Heart right ventricle (tissue), 16 donors: ENCODE measurements at regions not wholly inside any gene's neighbourhood (a gene's known extent, or its start where the extent isn't known, plus 50 kb on each side); places are given as distances from the start of the nearest gene placed in this dataset.

Experiments used
- ATAC-seq, 8 donors: fragments of 200-7000 bp; cut with Tn5 transposase; one replicate each; pipeline ENCODE4 v1.9.1; 2020; ENCODE audit warnings: mild to moderate bottlenecking in 8 of 8, moderate library complexity in 8 of 8, moderate number of reproducible peaks in 1 of 8
- DNase-seq, 2 donors: peaks; one replicate each; pipeline ENCODE4 v3.0.0-alpha.2; 2020
- H3K27ac ChIP-seq, 10 donors: fragments of 200-600 bp; sonication (generic) in 2 of 10; one replicate each; pipeline versions ENCODE4 v1.5.0 to v1.8.0; 2020 to 2022; ENCODE audit warnings: mild to moderate bottlenecking in 3 of 10
- H3K27me3 ChIP-seq, 7 donors: fragments of 200-600 bp; one replicate each; pipeline ENCODE4 v1.8.0; 2021 to 2022; ENCODE audit warnings: mild to moderate bottlenecking in 2 of 7
- H3K36me3 ChIP-seq, 9 donors: fragments of 200-600 bp; sonication (generic) in 1 of 9; one replicate each; pipeline versions ENCODE4 v1.5.0 to v1.8.0; 2020 to 2022; ENCODE audit warnings: mild to moderate bottlenecking in 2 of 9
- H3K4me1 ChIP-seq, 9 donors: fragments of 200-600 bp; sonication (generic) in 1 of 9; one replicate each; pipeline versions ENCODE4 v1.5.0 to v1.8.0; 2020 to 2022; ENCODE audit warnings: mild to moderate bottlenecking in 4 of 9
- H3K4me3 ChIP-seq, 10 donors: fragments of 200-600 bp; sonication (generic) in 2 of 10; one replicate each; pipeline versions ENCODE4 v1.5.0 to v1.8.0; 2020 to 2022; ENCODE audit warnings: mild to moderate bottlenecking in 7 of 10, moderate library complexity in 2 of 10
- H3K9me3 ChIP-seq, 11 donors: fragments of 200-600 bp in 10 of 11; sonication (generic) in 2 of 11; one replicate each; pipeline versions ENCODE4 v1.5.0 to v1.8.0; 2013 to 2022; ENCODE audit warnings: mild to moderate bottlenecking in 2 of 11, control low read depth in 1 of 11, moderate library complexity in 1 of 11
- WGBS, 2 donors: extraction: QIAGEN DNeasy Blood & Tissue Kit; methylation state at CpG; one replicate each; pipeline ENCODE4 v1.1.7; 2013; ENCODE audit warnings: inconsistent platforms in 1 of 2; 5-methylcytosine and 5-hydroxymethylcytosine counted together
- intact Hi-C, 10 donors: fragments of 100-400 bp; cut with DNase I; formaldehyde crosslinking; loops; one replicate each; pipeline versions ENCODE4 v1.11.1 to v1.14.2; 2022
- TF ChIP-seq, protein P1 (sequence below), 9 donors: fragments of 200-600 bp; sonication (generic) in 2 of 9; IDR thresholded peaks; one replicate each; pipeline versions ENCODE4 v1.5.0 to v1.8.0; 2021 to 2022; ENCODE audit warnings: antibody characterized with exemption in 9 of 9, mild to moderate bottlenecking in 5 of 9, moderate library complexity in 1 of 9
- donor health status: Arrhythmogenic right ventricular cardiomyopathy.
- donor health status: ischemic (EF 13 %, LVEDD 7.1; RV severe dilation, severe dysfunction).
- donor health status: healthy with polysubstance abuse.
- donor health status: DM: no; HTN: yes; CAD: no.
- donor health status: DM: no; HTN: no; CAD: no.
- donor health status: ischemic (EF 25% LVEDD 6.9; RV normal size, moderate dysfunction).
- donor health status: ischemic (EF 25% LVEDD 5.7; RV mildly dilated, moderate dysfunction).
- donor health status: healthy.
- donor health status: DM: yes; HTN: yes; CAD: no.
- donor health status: Ischemic cardiomyopathy.
- donor health status: ischemic (EF 35%, LVEDD 5.7; RV mildly dilated, moderate dysfunction).
- donor health status: nonischemic (EF 11% LVEDD 7.7; RV severe dilation, severe dysfunction).
- donor health status: DM: yes; HTN: yes; CAD: no.
- donor health status: PGD.
- donor health status: ischemic (EF 29% LVEDD 5.4; RV normal size, mild dysfunction).
- donor health status: nonischemic (EF 23%, LVEDD 6.1; RV moderate dilation, normal function).

DNA sequence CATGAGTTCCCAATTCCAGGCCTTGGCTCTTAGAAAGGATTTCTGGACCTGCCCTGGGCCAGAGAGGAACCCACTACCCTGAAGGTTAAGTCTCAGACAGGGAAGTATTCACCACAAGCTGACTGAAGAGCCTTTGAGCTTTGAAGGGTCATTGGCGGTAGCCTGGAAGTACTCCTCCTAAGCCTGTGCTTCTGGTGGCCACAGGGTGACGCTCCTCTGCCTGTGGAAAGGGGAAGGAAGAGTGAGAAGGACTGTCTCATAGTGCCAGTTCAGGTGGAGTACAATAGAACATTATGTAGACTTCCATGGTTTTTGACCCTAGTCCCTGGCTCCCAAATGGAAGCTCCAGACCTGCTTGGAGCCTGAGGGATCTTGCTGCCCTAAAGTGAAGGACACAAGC, 1233.2 kb upstream of the CDH6 start:
- Histone ChIP-seq H3K27ac (no peak overlapping the region), H3K4me3 (no peak overlapping the region), H3K9me3 (peaks cover 0 to 51% (median 0%) of the 10 kb centered on the region in 11 donors), H3K4me1 (no peaks in the 10 kb centered on the region), H3K36me3 (no peaks in the 10 kb centered on the region), H3K27me3 (no peaks in the 10 kb centered on the region)
- no peak for ATAC-seq
- 55 to 66% methylated on average over 2 of the region's 2 CpGs for WGBS, 2 donors
- TF ChIP-seq, protein P1, sequence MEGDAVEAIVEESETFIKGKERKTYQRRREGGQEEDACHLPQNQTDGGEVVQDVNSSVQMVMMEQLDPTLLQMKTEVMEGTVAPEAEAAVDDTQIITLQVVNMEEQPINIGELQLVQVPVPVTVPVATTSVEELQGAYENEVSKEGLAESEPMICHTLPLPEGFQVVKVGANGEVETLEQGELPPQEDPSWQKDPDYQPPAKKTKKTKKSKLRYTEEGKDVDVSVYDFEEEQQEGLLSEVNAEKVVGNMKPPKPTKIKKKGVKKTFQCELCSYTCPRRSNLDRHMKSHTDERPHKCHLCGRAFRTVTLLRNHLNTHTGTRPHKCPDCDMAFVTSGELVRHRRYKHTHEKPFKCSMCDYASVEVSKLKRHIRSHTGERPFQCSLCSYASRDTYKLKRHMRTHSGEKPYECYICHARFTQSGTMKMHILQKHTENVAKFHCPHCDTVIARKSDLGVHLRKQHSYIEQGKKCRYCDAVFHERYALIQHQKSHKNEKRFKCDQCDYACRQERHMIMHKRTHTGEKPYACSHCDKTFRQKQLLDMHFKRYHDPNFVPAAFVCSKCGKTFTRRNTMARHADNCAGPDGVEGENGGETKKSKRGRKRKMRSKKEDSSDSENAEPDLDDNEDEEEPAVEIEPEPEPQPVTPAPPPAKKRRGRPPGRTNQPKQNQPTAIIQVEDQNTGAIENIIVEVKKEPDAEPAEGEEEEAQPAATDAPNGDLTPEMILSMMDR (IDR thresholded peaks at IDR 0.05), result no peak
- DNase-seq, result no peak
- intact Hi-C loops, result no loop called here

DNA sequence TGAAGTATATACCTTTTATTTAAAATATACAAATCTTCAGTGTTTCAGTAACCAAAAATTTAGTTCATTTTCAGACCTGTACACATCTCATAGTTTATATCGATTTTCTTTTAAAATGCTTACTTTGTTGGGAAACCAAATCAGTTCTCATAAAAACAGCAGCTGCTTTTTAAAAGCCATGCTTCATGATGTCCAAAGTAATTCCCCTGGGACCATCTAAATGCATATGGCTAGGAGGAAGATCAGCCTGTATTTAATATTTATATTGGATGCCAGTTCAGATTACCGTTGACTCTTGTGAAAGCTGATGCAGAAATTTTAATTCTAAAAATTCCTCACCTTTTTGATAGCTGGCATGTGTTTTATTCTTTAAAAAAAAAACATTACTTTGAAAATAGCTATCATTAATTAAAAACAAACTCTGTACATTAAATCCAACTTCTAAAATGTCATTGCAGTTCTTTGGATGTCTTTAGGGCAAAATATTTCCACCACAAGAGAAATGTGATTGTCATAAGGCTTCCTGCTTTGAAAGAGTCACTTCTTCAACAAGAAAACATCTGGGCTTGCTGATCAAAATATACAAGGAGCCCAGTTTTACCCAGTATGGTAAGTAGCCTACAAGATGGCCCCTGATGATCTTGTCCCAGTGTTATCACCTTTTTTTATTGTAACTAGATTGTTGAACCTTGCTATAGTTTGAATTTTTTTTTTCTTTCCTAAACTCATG, 1242.9 kb upstream of the CDH6 start:
- 71 to 75% methylated on average over 2 of the region's 2 CpGs for WGBS, 2 donors
- Histone ChIP-seq H3K27ac (no peak overlapping the region), H3K9me3 (peaks cover 0 to 3% (median 0%) of the 10 kb centered on the region in 11 donors), H3K4me3 (no peak overlapping the region), H3K36me3 (no peaks in the 10 kb centered on the region), H3K27me3 (no peaks in the 10 kb centered on the region), H3K4me1 (no peaks in the 10 kb centered on the region)
- intact Hi-C loops, result no loop called here
- ATAC-seq (no peak), DNase-seq (no peak)
- TF ChIP-seq, protein P1 (IDR thresholded peaks at IDR 0.05), result no peak

DNA sequence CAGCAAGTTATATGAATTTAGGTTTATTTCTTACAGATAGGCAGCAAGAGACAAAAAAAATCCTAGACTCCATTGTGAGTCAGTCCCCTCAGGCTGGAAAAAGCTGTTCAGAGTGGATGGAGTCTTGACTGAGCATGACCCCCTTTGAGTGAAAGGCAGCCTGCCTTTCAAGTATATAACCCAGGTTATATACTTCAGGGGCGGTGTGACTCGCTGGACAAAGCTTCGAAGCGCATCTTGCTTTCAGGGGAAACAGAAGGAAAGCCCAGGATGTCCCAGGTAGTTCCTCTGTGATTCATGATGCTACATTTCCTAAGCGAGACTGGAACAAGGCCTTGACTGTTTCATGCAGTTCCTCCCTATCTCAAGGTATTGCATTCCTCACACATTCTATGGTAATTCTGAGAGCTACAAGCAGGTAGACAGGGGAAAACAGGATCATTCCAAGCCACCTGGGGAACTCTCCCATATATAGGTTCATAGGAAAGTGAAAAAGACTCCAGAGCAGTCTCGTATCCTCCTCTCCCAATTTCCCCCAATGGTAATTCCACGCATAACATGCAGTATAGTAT, 1244.1 kb upstream of the CDH6 start:
- no peaks in the 10 kb centered on the region for H3K4me1 ChIP-seq
- ATAC-seq, result no peak
- peaks cover 0 to 3% (median 0%) of the 10 kb centered on the region in 11 donors for H3K9me3 ChIP-seq
- 79 to 87% methylated on average over 7 of the region's 7 CpGs for WGBS, 2 donors
- TF ChIP-seq, protein P1 (IDR thresholded peaks at IDR 0.05), result no peak
- H3K4me3 ChIP-seq, result no peak overlapping the region
- no peak for DNase-seq
- H3K36me3 ChIP-seq, result no peaks in the 10 kb centered on the region
- intact Hi-C loops, result no loop called here
- H3K27ac ChIP-seq, result no peak overlapping the region
- no peaks in the 10 kb centered on the region for H3K27me3 ChIP-seq

DNA sequence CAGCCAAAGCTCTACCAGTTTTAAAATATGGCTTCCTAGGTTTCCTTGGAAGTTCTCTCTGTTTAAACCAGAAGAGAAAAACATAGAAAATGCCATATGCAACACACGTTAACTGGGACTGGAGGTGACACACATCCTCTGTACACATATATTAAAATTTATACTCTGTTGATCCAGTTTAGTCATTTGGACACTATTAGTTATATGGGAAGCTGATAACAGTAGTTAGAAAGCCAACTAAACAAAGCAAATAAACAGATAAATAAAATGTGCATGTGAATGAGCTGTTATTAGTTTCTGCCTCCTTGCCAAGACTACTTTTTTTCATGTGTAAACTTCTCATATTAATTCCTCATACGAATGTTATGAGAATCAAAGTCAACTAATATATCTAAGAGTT, 1249.2 kb upstream of the CDH6 start:
- ATAC-seq, result no peak
- 82 to 94% methylated on average over 2 of the region's 2 CpGs for WGBS, 2 donors
- Histone ChIP-seq H3K36me3 (no peaks in the 10 kb centered on the region), H3K4me3 (no peak overlapping the region), H3K9me3 (no peaks in the 10 kb centered on the region), H3K27ac (no peak overlapping the region), H3K27me3 (no peaks in the 10 kb centered on the region), H3K4me1 (no peaks in the 10 kb centered on the region)
- DNase-seq, result no peak
- TF ChIP-seq, protein P1 (IDR thresholded peaks at IDR 0.05), result no peak
- intact Hi-C loops, result no loop called here
